GM21423 (cell line): ENCODE measurements at regions not wholly inside any gene's neighbourhood (a gene's known extent, or its start where the extent isn't known, plus 50 kb on each side); places are given as distances from the start of the nearest gene placed in this dataset.
"Not testable (repeated sequence)": the region's sequence is repeated elsewhere in the genome, so short reads cannot be mapped to it uniquely, and the experiment has no call there.

ENCODE experiments used
- ATAC-seq: cut with Tn5 transposase; IDR thresholded peaks from one replicate; pipeline ENCODE4 v1.9.1; 2021; ENCODE audit warnings: mild to moderate bottlenecking, moderate library complexity; ENCODE audit not compliant: unreplicated experiment

DNA sequence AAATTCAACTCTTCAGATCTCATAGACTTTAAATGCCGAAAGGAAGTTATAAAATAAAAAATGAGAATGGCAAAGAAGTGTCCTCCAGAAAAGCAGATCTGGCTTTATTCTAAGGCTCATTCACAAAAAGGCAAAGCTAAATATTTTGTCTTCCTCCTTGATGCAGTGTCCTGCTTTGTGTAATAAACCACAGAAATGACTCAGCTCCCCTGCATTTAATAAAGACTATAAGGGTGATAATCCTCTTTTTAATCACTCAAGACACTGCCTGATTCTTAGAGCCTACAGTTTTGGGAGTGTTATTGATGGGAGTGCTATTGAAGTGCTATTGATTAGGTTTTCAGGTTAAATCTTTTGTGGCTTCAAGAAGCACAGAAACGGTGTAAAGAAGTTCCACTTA is 482.0 kb downstream of the PCDH20 start:
- ATAC-seq, result no peak

DNA sequence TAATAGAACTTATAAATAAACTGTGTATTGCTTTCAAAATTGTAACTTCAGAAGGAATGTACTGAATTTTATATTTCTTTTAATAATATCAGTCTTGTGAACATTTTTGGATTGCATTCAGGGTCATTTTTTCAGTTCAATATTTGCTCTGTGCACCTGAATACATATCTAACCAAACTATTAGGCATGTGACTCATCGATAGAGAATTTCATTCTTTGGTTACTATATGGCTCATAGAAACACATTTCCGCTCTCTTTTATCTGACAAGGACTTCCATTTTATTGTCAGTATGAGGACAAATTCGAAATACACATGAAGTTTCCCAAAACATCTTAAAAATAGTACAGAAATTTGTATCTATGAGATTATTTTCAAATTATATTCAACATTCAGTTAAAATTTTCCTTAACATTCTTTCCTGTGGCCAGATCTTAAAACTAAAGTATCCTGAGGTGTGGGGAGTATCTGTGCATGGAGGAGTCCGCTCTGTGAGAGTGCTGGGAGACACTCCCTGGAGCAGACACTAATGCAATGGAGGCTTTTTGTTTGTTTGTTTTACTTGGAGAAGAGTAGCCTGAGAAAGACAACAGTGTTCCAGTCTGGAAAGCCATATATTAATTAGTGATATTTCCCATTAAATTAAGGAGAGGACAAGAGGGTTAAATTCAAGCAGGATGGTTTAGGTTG is 483.6 kb downstream of the PCDH20 start:
- no peak for ATAC-seq

DNA sequence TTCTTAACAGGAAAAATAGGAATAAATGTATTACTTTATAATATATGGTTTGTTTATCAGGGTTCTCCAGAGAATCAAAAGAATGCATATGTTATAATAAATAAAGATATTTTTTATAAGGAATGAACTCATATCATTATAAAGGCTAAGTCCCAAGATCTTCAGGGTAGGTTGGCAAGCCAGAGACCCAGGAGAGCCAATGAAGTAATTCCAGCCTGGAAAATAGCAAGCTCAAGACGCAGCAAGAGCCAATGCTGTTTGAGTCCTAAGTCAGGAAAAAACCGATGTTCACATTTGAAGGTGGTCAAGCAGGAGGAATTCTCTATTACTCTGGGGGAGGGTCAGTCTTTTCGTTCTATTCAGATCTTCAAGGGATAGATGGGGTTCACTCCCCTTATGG is 490.0 kb downstream of the PCDH20 start:
- ATAC-seq, result no peak

DNA sequence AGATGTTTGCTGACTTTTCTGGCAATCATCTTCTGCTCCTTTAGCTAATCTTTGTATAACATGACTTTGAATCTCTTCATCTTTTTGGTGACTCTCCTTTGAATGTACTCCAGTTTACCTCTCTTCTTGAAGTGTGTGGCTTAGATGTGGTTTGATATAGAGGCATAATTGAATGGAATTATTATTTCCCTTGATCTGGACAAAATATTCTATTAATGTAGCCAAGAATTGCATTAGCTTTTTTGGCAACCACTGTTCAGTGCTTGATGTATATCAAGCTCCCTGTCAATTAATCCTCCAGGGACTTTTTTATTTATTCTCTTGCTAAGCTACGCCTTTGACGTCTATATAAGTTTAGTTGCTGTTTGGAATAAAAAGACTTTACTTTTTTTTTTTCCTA is 490.8 kb downstream of the PCDH20 start:
- ATAC-seq, result no peak

DNA sequence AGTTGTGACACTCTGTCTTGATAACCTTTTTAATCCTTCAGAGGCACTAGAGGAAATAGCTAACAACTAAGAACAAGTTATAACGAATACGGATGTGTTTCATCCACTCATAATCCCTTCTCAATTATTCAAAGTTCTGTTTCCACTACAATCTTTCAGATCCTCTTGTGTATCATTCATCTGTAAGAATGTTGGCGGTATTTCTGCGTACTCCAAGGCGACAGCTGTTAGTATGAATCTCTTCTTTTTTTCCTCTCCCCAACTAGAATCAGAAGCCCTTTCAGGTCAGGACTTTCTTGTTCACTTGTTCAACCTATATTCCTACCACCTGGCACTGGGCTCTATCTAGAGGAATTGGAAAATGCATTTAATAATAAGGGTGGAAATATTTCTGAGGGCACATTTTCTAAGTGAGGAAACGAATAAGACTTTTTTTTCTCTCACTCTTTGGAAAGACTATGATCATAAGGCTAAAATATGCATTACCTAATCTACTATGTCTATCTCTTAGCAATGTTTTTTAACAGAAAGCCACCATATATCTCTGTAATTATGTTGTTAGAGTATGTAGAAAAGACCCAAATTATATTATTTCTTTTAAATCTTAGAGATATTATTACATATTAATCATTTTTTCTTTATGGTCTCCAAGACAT is 492.9 kb downstream of the PCDH20 start:
- ATAC-seq, result no peak

DNA sequence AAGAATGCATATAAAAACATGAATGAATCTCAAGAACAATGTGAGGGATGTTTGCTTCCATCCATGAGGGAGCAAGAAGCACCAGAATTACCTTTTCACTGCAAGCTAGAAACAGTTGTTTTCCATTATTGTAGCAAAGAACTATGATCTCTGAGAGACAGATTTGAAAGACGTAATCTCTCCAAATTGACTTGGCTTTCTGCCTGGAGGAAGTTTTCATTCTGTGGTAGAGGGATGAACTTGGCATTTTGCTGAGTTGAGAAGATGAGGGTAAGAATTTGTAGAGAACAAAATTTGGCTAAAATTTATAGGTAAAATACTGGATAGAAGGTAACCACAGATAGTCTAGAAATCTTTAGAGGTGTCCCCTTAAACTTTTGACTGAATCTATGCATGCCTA is 496.8 kb downstream of the TDRD3 start:
- ATAC-seq, result no peak

DNA sequence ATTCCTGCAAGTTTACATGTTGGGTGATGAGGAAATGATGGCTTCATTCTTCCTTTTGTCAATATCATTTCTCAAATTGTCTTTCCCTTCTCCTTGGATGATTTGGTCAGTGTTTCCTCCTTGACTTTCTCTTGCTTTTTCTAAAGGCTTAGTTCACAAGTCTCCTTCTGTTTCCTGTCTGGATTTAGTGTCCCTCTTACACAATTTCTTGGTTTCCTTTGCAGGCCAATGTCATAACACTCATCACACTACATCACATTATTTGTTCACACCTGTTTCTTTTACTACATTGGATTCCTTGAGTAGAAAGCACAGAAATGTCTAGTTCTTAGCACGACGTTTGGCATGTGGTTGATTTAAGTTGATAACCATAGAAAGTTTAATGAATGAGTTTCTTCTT is 490.7 kb downstream of the TDRD3 start:
- no peak for ATAC-seq

DNA sequence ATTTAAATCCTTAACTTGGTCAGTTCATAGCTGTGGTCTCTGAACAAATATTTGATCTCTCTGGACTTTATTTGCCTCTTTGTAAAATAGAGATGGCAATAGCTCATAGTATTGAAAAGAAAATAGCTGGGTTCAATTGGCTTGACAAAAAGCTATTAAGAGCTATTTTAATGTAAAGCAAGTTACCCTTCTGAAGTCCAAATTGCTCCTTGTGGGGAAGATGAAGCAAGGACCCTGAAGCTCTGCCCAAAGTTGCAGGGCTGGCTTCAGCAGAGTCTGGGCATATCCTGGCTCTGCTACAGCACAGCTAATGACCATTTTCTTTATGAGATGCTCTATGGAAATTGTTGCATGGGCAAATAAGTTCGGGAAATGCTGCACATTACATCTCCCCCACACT is 484.5 kb downstream of the TDRD3 start:
- ATAC-seq, result no peak

DNA sequence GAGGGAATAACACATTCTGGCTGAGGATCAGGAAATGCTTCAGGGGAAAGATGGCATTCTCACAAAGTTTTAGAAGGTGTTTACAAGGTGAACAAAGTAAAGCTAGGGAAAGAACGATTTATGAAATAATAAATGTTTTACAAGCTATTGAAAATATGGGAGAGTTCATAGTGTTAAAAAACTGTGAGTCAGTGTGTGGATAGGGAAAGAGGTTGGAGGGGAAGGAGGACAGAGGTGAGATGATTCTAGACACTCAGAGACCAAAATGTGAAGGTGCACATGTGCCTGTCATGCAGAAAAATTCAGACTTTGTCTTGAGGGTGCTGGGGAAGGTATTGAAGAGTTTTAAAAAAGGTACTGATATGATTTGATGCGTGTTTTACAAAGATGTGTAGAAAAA is 476.1 kb downstream of the TDRD3 start:
- ATAC-seq, result no peak

DNA sequence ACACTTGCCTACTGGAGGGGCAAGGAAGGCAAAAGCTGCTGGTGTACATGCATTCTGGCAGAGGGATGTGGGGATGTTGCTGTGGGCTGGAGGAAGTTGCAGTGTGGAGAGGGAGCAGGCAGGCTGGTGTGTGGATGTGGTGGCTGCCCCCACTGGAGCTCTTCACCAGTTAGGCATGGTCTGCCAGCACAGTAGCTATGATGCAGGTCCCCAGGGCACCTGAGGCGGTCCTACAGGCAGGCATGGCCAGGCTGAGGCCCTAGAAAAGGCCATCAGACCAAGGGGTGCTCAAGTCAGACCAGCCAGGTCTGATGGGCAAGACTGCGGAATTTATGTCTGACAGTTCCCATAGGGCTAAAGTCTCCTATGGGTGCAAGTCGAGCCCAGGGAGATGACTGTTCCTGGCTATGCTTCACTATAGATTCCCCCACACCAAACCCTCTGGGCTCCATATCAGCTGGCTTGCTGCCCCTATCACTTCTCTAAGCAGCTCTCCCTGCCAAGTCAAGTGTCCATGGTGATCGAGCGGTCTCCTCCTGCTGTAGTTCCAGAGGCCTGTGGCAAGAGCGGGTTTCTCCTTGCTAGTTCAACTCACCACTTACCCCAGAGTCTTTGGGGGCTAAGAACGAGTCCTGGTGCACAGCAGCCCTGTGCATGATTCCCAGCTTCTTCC is 473.1 kb downstream of the TDRD3 start:
- ATAC-seq, result no peak

DNA sequence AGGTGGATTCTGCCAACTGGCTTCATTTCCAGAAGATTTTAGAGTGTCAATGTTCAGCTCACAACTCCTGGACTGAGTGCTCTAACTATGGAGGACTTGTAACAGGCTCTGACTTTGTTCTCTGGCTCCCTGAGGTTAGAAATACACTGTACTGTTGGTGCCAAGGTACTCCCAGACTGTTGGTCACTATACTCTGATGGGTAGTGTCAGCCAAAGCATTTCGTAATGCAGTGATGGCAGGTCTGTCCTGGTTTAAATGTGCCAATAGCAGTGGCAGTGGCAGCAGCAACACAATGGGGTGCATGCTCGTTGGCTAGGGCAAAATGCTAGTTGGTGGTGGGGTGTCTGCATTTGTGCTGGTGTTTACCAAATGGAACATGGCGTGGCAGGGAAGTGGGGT is 472.2 kb downstream of the TDRD3 start:
- ATAC-seq, result no peak

DNA sequence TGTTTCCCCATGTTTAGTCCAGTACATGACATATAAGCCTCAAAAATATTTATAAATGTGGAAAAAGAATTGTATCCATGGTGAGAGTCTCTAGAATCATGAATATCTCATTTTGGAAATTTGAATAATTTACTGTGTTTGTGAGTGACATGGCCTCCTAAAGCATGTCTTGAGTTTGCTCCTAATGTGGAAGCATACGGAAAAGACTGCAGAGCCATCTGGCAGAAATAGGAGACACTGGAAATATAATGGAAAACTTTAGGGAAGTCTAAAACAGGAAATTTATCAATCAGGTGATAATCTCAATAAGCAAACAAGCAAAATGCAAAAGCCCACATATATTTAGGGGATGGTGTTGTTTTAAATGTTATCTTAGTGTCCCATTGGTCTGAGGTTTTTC is 465.0 kb downstream of the TDRD3 start:
- ATAC-seq, result no peak

DNA sequence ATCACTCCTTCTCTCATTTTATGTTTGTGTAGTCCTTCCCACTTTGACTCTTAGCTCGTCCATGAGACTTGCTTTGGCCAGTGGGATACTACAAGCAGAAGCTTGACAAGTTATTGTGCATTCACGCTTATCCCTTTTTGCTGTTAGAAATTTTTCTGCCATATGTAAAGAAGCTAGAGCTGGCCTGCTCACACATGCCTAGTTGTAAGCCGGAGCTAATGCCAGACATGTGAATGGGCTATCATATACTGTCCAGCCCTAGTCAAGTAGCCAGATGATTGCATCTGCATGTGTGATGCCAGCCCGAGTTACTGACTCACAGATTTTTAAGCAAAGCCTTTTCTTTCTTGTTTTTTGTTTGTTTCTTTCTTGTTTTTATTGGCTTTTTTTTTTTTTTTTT is 460.7 kb downstream of the TDRD3 start:
- ATAC-seq, result no peak

DNA sequence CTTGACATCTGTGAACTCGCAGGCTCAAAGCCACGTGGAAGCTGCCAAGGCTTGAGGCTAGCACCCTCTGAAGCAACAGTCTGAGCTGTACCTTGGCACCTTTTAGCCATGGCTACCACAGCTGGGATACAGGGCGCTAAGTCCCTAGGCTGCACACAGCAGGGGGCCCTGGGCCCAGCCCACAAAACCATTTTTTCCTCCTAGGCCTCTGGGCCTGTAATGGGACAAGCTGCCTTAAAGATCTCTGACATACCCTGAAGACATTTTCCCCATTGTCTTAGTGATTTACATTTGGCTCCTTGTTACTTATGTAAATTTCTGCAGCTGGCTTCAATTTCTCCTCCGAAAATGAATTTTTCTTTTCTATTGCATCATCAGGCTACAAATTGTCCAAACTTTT is 455.9 kb downstream of the TDRD3 start:
- no peak for ATAC-seq

DNA sequence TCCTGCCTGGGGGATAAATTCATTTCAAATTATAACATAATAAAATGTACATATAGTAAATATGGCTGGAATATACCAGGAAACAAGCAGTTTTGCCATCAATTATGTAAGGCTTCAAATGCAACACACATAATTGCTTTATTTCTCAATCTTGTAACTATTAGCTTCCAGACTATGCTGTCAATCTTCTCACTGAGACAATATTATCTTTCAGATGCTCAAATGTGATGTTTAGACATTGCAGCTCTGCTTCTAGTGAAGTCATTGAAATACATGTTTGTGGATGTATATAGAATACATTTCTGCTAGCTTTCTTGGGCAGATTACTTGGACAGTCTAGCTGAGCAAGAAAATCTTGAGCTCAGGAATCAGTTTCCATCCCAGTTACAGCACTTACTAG is 454.4 kb downstream of the TDRD3 start:
- ATAC-seq, result no peak

DNA sequence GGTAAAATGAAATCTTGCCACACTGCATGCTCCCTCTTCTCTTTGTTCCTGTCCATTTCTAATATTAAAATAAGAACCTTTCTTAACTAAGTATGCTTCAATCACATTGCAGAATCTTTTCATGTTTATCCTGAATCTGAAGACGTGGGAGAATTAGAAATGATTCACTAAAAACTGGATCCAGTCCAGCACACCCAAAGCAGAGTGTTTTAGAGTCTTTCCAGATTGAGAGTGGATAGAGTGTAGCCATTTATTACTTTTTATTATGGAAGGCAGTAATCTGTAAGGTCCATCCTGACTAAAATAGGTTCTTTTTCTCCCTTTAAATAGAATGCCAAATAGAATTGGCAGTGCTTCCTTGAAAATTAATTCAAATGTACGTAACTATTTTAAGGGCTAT is 453.5 kb downstream of the TDRD3 start:
- ATAC-seq, result no peak

DNA sequence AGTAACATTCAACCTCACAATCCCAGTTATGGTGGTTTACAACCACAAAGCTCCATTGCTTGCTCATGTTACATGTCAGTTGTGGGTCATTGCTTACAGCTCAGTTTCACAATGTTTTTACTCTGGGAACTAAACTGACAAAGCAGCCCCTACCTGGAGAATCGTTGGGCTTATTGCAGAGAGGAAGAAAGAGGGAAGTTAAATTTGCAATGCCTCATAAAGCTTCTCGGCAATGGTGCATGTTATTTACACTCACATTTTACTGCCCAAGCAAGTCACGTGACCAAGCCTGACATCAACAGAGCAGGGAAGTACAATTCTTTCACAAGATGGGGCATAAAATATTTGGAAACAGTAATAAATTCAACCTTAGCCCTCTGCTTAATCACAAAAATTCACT is 441.6 kb downstream of the TDRD3 start:
- ATAC-seq, result no peak

DNA sequence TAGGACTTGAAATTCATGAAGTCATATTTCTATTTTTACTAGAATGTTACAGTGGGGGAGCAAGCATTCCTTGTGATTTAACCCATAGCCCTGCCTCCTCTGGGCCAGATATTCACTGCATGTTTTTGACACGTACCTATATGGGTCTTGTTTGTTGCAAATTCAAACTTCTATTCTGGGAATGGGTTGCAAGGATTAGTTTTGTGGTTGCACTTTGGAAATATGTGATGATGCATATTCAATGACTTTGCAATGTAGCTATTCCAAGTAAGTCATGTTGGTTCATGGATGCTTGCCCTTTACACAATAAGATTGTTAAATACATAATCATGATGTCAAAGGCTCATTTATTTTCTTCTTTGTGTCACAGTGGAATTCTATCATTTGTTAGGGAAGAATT is 440.8 kb downstream of the TDRD3 start:
- ATAC-seq, result no peak

DNA sequence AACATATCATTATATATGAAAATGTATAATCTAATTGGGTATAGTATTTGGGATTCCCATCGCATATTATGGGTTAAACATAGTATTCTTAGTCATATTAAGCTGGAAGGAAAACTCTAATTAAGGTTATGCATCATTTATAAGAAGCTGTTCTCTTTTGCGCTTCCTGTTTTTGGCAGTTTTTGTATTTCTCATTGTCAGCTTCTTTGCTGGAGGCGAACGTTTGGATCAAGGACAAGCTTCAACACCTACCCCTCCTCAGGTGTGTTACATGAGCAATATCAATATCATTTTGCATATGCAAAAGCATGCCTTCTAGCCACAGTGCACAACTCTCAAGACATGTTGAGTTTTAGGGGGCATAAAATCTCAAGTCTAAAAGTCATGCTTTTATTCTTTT is 439.8 kb downstream of the TDRD3 start:
- no peak for ATAC-seq

DNA sequence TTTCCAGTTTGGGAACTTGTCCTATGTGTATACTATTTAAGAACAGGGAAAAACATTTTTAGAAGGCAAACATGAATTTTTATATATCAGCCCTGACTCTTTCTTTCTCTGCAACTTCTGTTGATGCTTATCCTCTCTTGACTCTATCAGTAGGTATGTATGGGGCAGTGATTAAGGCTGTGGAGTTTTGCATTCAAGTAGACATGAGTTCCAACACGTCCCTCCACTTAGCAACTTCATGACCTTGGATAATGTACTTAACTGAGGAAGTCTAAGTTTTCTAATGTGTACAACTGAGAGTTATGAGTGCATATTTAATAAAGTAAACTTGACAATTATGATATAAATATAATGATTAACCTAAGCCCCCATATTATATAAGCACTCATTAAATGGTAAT is 414.6 kb downstream of the TDRD3 start:
- no peak for ATAC-seq

DNA sequence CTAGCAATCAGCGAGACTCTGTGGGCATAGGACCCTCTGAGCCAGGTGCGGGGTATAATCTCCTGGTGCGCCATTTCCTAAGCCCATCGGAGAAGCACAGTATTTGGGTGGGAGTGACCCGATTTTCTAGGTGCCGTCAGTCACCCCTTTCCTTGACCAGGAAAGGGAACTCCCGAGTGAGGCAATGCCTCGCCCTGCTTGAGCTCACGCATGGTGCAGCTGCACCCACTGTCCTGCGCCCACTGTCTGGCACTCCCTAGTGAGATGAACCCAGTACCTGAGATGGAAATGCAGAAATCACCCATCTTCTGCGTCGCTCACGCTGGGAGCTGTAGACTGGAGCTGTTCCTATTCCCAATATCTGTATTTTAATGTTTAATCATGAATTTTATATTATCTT is 408.6 kb downstream of the TDRD3 start:
- not testable (repeated sequence) for ATAC-seq

DNA sequence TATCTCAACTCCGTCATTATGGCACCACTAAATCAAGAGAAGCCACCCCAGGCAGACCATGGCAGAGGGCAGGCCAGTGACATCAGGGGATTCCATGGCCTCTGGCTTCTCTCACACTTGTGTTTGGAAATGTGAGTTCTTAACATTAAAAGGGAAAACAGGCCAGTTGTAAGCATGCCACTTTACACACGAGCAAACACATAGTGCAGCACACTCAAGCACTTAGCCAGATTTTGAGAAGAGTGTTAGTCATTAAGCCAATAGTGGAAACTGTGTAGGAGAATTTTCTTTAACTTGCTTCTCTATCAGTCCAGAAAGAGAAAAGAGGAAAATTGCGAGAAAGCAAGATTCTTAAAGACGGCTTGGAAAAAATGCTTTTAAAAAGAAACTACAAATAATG is 401.5 kb downstream of the TDRD3 start:
- ATAC-seq, result no peak
